ENCODE measurements at regions not wholly inside any gene's neighbourhood (a gene's known extent, or its start where the extent isn't known, plus 50 kb on each side); places are given as distances from the start of the nearest gene placed in this dataset.

DNA sequence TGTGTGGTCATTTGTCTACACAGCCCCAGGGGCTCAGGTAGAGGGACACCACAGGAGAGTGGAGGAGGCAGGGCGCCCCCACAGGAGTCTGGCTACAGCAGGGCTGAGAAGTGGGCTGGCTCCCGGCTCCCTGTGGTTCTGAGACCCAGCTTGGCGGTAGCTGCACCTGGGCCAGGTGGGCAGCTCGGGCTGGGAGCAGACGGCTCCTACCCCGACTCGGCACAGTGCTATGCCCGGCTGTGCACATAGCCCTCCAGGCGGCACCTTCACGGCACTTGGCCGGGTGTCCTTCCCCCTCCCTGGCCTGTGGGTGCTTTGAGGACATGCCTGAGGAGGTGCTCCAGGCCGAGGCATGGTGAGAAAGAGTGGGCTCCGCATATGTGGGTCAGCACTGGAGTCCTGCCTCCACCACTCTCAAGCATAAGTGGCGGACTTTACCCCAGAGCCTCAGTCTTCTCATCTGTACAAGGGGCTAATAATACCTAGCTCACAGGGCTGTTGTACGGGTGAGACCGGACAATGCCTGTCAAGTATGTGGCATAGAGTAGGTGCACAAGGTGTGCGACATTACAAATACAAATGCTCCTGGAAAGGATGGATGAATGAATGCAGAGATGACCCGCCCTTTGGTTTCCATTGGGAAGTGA lies 50.1 kb upstream of the JPH3 start:
- ChIA-PET POLR2A (no interaction called here), CTCF (interaction anchor here (1.2 kb wide), 1 partner anchor 22 kb away, joined by 4 read pairs; no protein-coding TSS in a partner anchor)
- Histone ChIP-seq H3K4me1 (ENCODE audit: control insufficient read depth in 1 of 2, insufficient read depth in 2 of 2, low read depth in 1 of 2, low read length in 1 of 2) (peaks cover 0 to 9% of the 10 kb centered on the region in 2 experiments; a peak in 1 of 4 replicates), H3K36me3 (replicated peaks in 1 of 2; ENCODE audit: control insufficient read depth in 1 of 2, insufficient read depth in 2 of 2, low read length in 1 of 2) (no peaks in the 10 kb centered on the region), H3K9me2 (no peaks in the 10 kb centered on the region), H3K4me2 (no peak overlapping the region), H3K27me3 (ENCODE audit: insufficient read depth) (0 out of 2 replicates have a peak, but pooled peaks cover 6% of the 10 kb centered on the region), H3K27ac (ENCODE audit: low read depth in 2 of 2, low read length in 1 of 2) (no peak overlapping the region), H3K79me2 (ENCODE audit: insufficient read depth) (no peaks in the 10 kb centered on the region), H3K4me3 (ENCODE audit: low read depth in 2 of 2, low read length in 1 of 2) (no peak overlapping the region), H2AFZ (ENCODE audit: low read depth) (no peak overlapping the region), H4K20me1 (ENCODE audit: insufficient read depth) (no peaks in the 10 kb centered on the region), H3F3A (replicated peaks; ENCODE audit: insufficient read depth) (no peaks in the 10 kb centered on the region), H3K9me3 (no peaks in the 10 kb centered on the region), H3K9ac (no peak overlapping the region)
- TF ChIP-seq CHD2 (IDR thresholded peaks at IDR 0.05; ENCODE audit: low read length, partially characterized antibody), result no peak
- no peak for TF ChIP-seq MEF2A (IDR thresholded peaks at IDR 0.05; ENCODE audit: borderline replicate concordance, low read depth)
- no peak for TF ChIP-seq RAD21 (IDR thresholded peaks at IDR 0.05; ENCODE audit: low read length)
- no peak for TF ChIP-seq RFX5 (IDR thresholded peaks at IDR 0.05; ENCODE audit: low read length)
- no peak for TF ChIP-seq NRF1 (IDR thresholded peaks at IDR 0.05; ENCODE audit: low read depth, low read length)
- DNase-seq, result no peak
- WGBS (ENCODE audit: low lambda C conversion rate), result 94% methylated on average over 12 of the region's 18 CpGs

DNA sequence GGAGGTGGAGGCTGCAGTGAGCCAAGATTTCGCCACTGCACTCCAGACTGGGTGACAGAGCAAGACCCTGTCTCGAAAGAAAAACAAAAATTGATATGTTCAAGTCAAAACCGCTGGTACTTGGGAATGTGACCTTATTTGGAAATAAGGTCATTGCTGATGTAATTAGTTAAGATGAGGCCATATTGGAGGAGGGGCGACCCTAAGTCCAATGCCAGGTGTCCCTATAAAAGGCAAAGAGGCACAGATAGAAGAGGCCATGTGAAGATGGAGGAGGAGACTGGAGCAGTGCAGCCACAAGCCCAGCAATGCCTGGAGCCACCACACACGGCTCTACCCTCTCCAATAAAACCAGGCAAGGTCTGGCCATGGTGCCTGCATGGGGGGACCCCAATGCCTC lies 50.8 kb upstream of the JPH3 start:
- TF ChIP-seq NRF1 (IDR thresholded peaks at IDR 0.05; ENCODE audit: low read depth, low read length), result no peak
- no peak for TF ChIP-seq POLR2AphosphoS5 (IDR thresholded peaks at IDR 0.05; ENCODE audit: low read depth, low read length)
- no peak for TF ChIP-seq EP300 (IDR thresholded peaks at IDR 0.05; ENCODE audit: borderline replicate concordance in 1 of 2, low read depth in 1 of 2, low read length in 1 of 2)
- TF ChIP-seq JUND (IDR thresholded peaks at IDR 0.05), result no peak
- TF ChIP-seq GABPA (IDR thresholded peaks at IDR 0.05; ENCODE audit: low read depth), result no peak
- TF ChIP-seq TEAD4 (IDR thresholded peaks at IDR 0.05; ENCODE audit: borderline replicate concordance, insufficient read depth), result no peak
- no peak for TF ChIP-seq RAD21 (IDR thresholded peaks at IDR 0.05; ENCODE audit: low read length)
- TF ChIP-seq CTCF (IDR thresholded peaks at IDR 0.05), result no peak
- no peak for TF ChIP-seq RFX5 (IDR thresholded peaks at IDR 0.05; ENCODE audit: low read length)
- TF ChIP-seq, protein P1, sequence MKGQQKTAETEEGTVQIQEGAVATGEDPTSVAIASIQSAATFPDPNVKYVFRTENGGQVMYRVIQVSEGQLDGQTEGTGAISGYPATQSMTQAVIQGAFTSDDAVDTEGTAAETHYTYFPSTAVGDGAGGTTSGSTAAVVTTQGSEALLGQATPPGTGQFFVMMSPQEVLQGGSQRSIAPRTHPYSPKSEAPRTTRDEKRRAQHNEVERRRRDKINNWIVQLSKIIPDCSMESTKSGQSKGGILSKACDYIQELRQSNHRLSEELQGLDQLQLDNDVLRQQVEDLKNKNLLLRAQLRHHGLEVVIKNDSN (IDR thresholded peaks at IDR 0.05; ENCODE audit: borderline replicate concordance, low read depth), result no peak
- no peak for TF ChIP-seq FOSL2 (IDR thresholded peaks at IDR 0.05; ENCODE audit: borderline replicate concordance, low read depth)
- TF ChIP-seq FOXM1 (IDR thresholded peaks at IDR 0.05; ENCODE audit: low read depth), result no peak
- no peak for TF ChIP-seq CHD2 (IDR thresholded peaks at IDR 0.05; ENCODE audit: low read length, partially characterized antibody)
- no peak for TF ChIP-seq SIN3A (IDR thresholded peaks at IDR 0.05; ENCODE audit: borderline replicate concordance, low read depth, low read length)
- TF ChIP-seq PBX3 (IDR thresholded peaks at IDR 0.05), result no peak
- no peak for TF ChIP-seq TAF1 (IDR thresholded peaks at IDR 0.05; ENCODE audit: borderline replicate concordance, low read depth, low read length)
- no peak for DNase-seq
- Histone ChIP-seq H2AFZ (ENCODE audit: low read depth) (no peak overlapping the region), H3K4me3 (ENCODE audit: low read depth in 2 of 2, low read length in 1 of 2) (no peak overlapping the region), H3K9me2 (no peaks in the 10 kb centered on the region), H3F3A (replicated peaks; ENCODE audit: insufficient read depth) (no peaks in the 10 kb centered on the region), H3K9ac (no peak overlapping the region), H3K27me3 (ENCODE audit: insufficient read depth) (0 out of 2 replicates have a peak, but pooled peaks cover 6% of the 10 kb centered on the region), H3K36me3 (replicated peaks in 1 of 2; ENCODE audit: control insufficient read depth in 1 of 2, insufficient read depth in 2 of 2, low read length in 1 of 2) (no peaks in the 10 kb centered on the region), H3K9me3 (no peaks in the 10 kb centered on the region), H3K4me2 (no peak overlapping the region), H3K4me1 (ENCODE audit: control insufficient read depth in 1 of 2, insufficient read depth in 2 of 2, low read depth in 1 of 2, low read length in 1 of 2) (peaks cover 0 to 2% of the 10 kb centered on the region in 2 experiments; a peak in 1 of 4 replicates), H3K27ac (ENCODE audit: low read depth in 2 of 2, low read length in 1 of 2) (no peak overlapping the region), H3K79me2 (ENCODE audit: insufficient read depth) (no peaks in the 10 kb centered on the region), H4K20me1 (ENCODE audit: insufficient read depth) (no peaks in the 10 kb centered on the region)
- POLR2A ChIA-PET, result no interaction called here
- CTCF ChIA-PET, result interaction anchor here (0.8 to 2.3 kb wide), 10 partner anchors 17 to 134 kb away, joined by 3 to 15 read pairs (median 4); no protein-coding TSS in a partner anchor
- WGBS (ENCODE audit: low lambda C conversion rate), result 48% methylated on average over 5 of the region's 5 CpGs
